Natural killer cell (primary cell): ENCODE measurements at regions not wholly inside any gene's neighbourhood (a gene's known extent, or its start where the extent isn't known, plus 50 kb on each side); places are given as distances from the start of the nearest gene placed in this dataset.

Experiments
- ATAC-seq, 3 donors: fragments of 150-1000 bp in 2 of 3; fragments of 200-7000 bp in 1 of 3; cut with Tn5 transposase; 1 replicate in 1 of 3; 2 replicates in 2 of 3; pipeline ENCODE4 v1.10.0; 2021; ENCODE audit warnings: mild to moderate bottlenecking in 2 of 3, moderate library complexity in 2 of 3
- DNase-seq, 2 donors: peaks; one replicate each; pipeline versions ENCODE4 v3.0.0 to v3.0.0-alpha.2; 2013 to 2021; ENCODE audit warnings: mixed read lengths in 1 of 2
- H3K27ac ChIP-seq: one replicate; pipeline ENCODE4 v1.5.1; 2013; ENCODE audit warnings: mild to moderate bottlenecking, low read length
- H3K27me3 ChIP-seq: one replicate; pipeline ENCODE4 v1.6.1; 2013; ENCODE audit warnings: low read length; ENCODE audit not compliant: control insufficient read depth, insufficient read depth
- H3K36me3 ChIP-seq: one replicate; pipeline ENCODE4 v1.6.1; 2013; ENCODE audit warnings: low read length; ENCODE audit not compliant: control insufficient read depth, insufficient read depth
- H3K4me1 ChIP-seq: one replicate; pipeline ENCODE4 v1.6.1; 2013; ENCODE audit warnings: low read length; ENCODE audit not compliant: control insufficient read depth, insufficient read depth
- H3K4me3 ChIP-seq: one replicate; pipeline ENCODE4 v1.5.1; 2013; ENCODE audit warnings: low read length
- H3K9me3 ChIP-seq: one replicate; pipeline ENCODE4 v1.6.1; 2013; ENCODE audit warnings: low read length; ENCODE audit not compliant: control insufficient read depth, insufficient read depth
- H3K27ac Mint-ChIP-seq, 2 donors: one replicate each; pipeline ENCODE4 v1.8.0; 2022; ENCODE audit warnings: mild to moderate bottlenecking in 2 of 2, mixed read lengths in 2 of 2, moderate library complexity in 1 of 2
- H3K27me3 Mint-ChIP-seq, 2 donors: one replicate each; pipeline ENCODE4 v1.8.0; 2022; ENCODE audit warnings: low read depth in 2 of 2, mixed read lengths in 2 of 2
- H3K36me3 Mint-ChIP-seq: one replicate; pipeline ENCODE4 v1.8.0; 2022; ENCODE audit warnings: mixed read lengths
- H3K4me1 Mint-ChIP-seq, 2 donors: one replicate each; pipeline ENCODE4 v1.8.0; 2022; ENCODE audit warnings: mixed read lengths in 2 of 2
- H3K4me3 Mint-ChIP-seq: one replicate; pipeline ENCODE4 v1.8.0; 2022; ENCODE audit warnings: mild to moderate bottlenecking, moderate library complexity, mixed read lengths
- H3K9me3 Mint-ChIP-seq, 2 donors: one replicate each; pipeline ENCODE4 v1.8.0; 2022; ENCODE audit warnings: mixed read lengths in 2 of 2
- WGBS: methylation state at CpG from one replicate; pipeline ENCODE4 v1.1.7; 2013; ENCODE audit warnings: missing lambda C conversion rate; ENCODE audit not compliant: insufficient coverage; 5-methylcytosine and 5-hydroxymethylcytosine counted together
- intact Hi-C: fragments of 100-400 bp; cut with micrococcal nuclease; formaldehyde crosslinking; loops from one replicate; pipeline ENCODE4 v1.14.2; 2022
- TF ChIP-seq, protein P1 (sequence below): fragments of 200-600 bp; IDR thresholded peaks from one replicate; pipeline ENCODE4 v1.8.0; 2022; ENCODE audit warnings: antibody characterized with exemption

DNA sequence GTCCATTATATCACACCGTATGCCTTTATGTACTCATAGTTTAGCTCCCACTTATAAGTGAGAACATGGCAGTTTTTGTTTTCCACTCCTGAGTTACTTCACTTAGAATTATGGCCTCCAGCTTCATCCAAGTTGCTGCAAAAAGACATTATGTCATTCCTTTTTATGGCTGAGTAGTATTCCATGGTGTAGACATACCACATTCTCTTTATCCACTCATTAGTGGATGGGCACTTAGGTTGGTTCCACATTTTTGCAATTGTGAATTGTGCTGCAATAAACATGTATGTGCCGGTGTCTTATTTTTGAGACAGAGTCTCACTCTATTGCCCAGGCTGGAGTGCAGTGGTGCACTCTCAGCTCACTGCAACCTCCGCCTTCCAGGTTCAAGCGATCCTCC lies 74.1 kb upstream of the IQSEC1 start:
- Histone ChIP-seq H3K36me3 (no peaks in the 10 kb centered on the region), H3K4me1 (peaks cover 9% of the 10 kb centered on the region), H3K27ac (no peak overlapping the region), H3K27me3 (no peaks in the 10 kb centered on the region), H3K9me3 (no peaks in the 10 kb centered on the region), H3K4me3 (no peak overlapping the region)
- Mint-ChIP-seq H3K27ac (no peak overlapping the region), H3K9me3 (no peaks in the 10 kb centered on the region), H3K4me1 (peaks cover 5 to 7% of the 10 kb centered on the region in 2 donors), H3K4me3 (no peak overlapping the region), H3K27me3 (peaks cover 0 to 6% of the 10 kb centered on the region in 2 donors), H3K36me3 (no peaks in the 10 kb centered on the region)
- WGBS, result 97% methylated on average over 4 of the region's 4 CpGs
- ATAC-seq (no peak), DNase-seq (no peak)
- intact Hi-C loops, result no loop called here
- TF ChIP-seq, protein P1, sequence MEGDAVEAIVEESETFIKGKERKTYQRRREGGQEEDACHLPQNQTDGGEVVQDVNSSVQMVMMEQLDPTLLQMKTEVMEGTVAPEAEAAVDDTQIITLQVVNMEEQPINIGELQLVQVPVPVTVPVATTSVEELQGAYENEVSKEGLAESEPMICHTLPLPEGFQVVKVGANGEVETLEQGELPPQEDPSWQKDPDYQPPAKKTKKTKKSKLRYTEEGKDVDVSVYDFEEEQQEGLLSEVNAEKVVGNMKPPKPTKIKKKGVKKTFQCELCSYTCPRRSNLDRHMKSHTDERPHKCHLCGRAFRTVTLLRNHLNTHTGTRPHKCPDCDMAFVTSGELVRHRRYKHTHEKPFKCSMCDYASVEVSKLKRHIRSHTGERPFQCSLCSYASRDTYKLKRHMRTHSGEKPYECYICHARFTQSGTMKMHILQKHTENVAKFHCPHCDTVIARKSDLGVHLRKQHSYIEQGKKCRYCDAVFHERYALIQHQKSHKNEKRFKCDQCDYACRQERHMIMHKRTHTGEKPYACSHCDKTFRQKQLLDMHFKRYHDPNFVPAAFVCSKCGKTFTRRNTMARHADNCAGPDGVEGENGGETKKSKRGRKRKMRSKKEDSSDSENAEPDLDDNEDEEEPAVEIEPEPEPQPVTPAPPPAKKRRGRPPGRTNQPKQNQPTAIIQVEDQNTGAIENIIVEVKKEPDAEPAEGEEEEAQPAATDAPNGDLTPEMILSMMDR, result no peak

DNA sequence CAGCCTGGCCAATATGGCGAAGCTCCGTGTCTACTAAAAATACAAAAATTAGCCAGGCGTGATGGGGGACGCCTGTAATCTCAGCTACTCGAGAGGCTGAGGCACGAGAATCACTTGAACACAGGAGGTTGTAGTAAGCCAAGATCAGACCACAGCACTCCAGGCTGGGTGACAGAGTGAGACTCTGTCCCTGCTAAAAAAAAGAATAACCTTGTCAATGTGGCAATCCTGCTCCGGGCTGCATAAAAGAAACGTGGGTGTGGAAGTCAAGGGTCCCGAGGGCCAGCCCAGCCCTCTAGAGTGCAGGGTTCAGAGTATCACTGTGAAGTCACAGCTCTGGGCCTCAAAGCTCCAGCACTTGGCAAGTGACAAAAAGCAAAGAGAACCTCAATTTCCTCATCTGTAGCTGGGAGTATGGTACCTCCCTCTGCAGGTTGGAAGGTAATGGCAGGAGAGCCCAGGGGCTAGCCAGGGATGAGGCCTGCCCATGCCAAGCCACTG lies 73.5 kb upstream of the IQSEC1 start:
- Histone ChIP-seq H3K36me3 (no peaks in the 10 kb centered on the region), H3K4me1 (peaks cover 9% of the 10 kb centered on the region), H3K4me3 (no peak overlapping the region), H3K27ac (no peak overlapping the region), H3K27me3 (no peaks in the 10 kb centered on the region), H3K9me3 (no peaks in the 10 kb centered on the region)
- TF ChIP-seq, protein P1, result no peak
- 85% methylated on average over 9 of the region's 9 CpGs for WGBS
- Mint-ChIP-seq H3K4me3 (no peak overlapping the region), H3K4me1 (peaks cover 5 to 7% of the 10 kb centered on the region in 2 donors), H3K36me3 (no peaks in the 10 kb centered on the region), H3K9me3 (no peaks in the 10 kb centered on the region), H3K27ac (no peak overlapping the region), H3K27me3 (peaks cover under 1 to 7% of the 10 kb centered on the region in 2 donors)
- DNase-seq (no peak), ATAC-seq (no peak)
- intact Hi-C loops, result no loop called here

DNA sequence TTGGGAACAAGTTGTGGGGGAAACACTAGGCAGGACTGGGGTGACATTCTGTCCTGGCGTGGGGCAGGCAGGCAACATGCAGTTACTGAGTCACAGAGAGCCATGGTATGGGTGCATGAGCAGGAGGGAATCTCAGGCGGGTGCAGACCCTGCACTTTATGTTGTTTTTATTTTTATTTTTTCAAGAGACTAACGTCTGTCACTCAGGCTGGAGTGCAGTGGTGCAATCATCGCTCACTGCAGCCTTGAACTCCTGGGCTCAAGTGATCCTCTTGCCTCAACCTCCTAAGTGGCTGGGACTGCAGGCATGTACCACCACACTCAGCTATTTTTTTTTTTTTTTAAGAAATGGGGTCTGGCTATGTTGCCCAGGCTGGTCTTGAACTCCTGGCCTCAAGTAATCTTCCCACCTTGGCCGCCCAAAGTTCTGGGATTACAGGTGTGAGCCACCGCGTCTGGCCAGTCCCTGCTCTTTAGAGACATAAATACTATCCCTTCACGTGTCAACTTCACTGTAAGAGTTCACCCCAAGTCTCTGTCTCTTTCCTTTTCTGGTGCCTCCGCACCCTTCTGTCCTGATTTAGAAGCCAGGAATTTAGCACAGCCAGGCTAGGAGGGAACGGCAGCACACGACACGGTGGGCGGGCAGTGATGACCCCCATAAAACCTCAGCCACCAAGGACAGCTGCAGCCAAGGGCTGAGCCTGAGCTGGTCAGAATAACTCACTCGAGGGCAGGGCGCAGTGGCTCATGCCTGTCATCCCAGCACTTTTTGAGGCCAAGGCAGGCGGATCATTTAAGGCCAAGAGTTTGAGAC lies 72.8 kb upstream of the IQSEC1 start:
- DNase-seq (no peak), ATAC-seq (no peak)
- 78% methylated on average over 16 of the region's 16 CpGs for WGBS
- Histone ChIP-seq H3K9me3 (no peaks in the 10 kb centered on the region), H3K36me3 (no peaks in the 10 kb centered on the region), H3K4me1 (peaks cover 9% of the 10 kb centered on the region), H3K27ac (no peak overlapping the region), H3K4me3 (no peak overlapping the region), H3K27me3 (no peaks in the 10 kb centered on the region)
- H3K4me1 Mint-ChIP-seq, result peaks cover 5 to 7% of the 10 kb centered on the region in 2 donors
- H3K4me3 Mint-ChIP-seq, result no peak overlapping the region
- H3K36me3 Mint-ChIP-seq, result no peaks in the 10 kb centered on the region
- TF ChIP-seq, protein P1, result no peak
- intact Hi-C loops, result no loop called here
- H3K27ac Mint-ChIP-seq, result no peak overlapping the region
- H3K27me3 Mint-ChIP-seq, result peaks cover 7 to 12% of the 10 kb centered on the region in 2 donors
- H3K9me3 Mint-ChIP-seq, result no peaks in the 10 kb centered on the region
